ENCODE measurements at regions not wholly inside any gene's neighbourhood (a gene's known extent, or its start where the extent isn't known, plus 50 kb on each side); places are given as distances from the start of the nearest gene placed in this dataset.

DNA sequence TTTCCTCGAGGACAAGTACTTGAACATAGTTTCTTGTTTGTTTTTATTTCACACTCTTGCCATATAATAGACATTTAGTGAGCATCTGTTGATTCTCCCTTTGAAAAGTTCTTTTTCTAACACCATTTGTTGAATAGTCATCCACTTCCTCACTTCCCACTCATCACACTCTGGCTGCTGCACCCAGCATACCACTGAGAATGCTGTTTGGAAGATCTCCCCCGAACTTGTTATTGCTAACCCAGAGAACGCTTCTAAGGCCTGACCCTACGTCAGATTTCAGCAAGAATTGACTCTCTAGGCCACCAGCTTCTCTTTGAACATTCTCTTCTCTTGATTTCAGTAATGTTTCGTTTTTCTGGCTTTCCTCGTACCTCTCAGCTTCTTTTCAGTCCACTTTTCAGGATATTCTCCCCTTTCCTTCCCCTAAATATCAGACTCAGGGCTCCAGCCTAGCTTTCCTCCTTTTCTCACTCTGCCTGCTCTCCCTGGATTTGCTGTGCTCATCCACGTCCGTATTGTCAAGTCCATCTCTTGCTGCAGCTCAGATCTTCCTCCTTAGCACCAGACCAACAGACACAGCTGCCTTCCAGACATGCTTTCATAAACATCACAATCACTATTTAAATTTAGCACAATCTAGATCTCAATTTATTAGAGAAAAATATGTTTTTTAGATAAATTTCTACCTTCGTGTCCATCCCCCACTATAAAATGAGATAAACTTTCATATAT lies 94.0 kb upstream of the SLC38A4 start:
- Histone ChIP-seq H3K4me2 (ENCODE audit: low read depth, low read length, poor library complexity, severe bottlenecking) (no peak overlapping the region), H3K27ac (ENCODE audit: low read depth, low read length) (no peak overlapping the region), H4K20me1 (ENCODE audit: low read depth, low read length) (no peaks in the 10 kb centered on the region), H3K79me2 (ENCODE audit: insufficient read depth, low read length) (no peaks in the 10 kb centered on the region), H3K27me3 (ENCODE audit: low read length) (no peaks in the 10 kb centered on the region; the same call in 1 of the 2 replicates), H3K9ac (ENCODE audit: low read length) (no peak overlapping the region), H3K9me3 (ENCODE audit: insufficient read depth, low read length) (no peaks in the 10 kb centered on the region), H3K4me3 (ENCODE audit: insufficient read depth, low read length, poor library complexity, severe bottlenecking) (no peak overlapping the region), H2AFZ (ENCODE audit: low read depth, low read length, severe bottlenecking) (no peak overlapping the region), H3K36me3 (ENCODE audit: low read length) (no peaks in the 10 kb centered on the region), H3F3A (ENCODE audit: insufficient read depth) (no peaks in the 10 kb centered on the region), H3K9me2 (replicated peaks; ENCODE audit: insufficient read depth, low read length) (no peaks in the 10 kb centered on the region)
- no peak for TF ChIP-seq CTCF (IDR thresholded peaks at IDR 0.05; ENCODE audit: insufficient read depth, low read length, poor library complexity, severe bottlenecking)
- TF ChIP-seq EZH2phosphoT487 (conservative IDR thresholded peaks at IDR 0.05; ENCODE audit: low read length): no peak

DNA sequence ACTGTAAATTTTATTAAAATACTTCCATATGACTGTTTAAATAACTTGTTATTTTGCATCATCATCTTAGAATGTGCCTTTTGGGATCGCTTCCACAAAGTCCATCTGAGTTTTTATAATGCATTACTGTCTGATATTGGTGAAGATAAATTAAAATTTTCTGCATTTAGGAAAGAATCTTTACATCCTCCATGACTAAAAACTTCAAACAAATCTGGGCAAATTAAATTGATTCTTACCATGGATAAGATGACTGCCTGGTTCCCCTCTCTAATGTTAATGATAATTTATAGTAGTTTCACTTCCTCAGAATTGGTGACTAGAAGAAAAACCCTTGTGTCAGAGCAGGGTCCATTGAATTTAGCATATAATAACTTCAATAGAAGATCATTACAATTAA lies 94.7 kb upstream of the SLC38A4 start:
- Histone ChIP-seq H4K20me1 (ENCODE audit: low read depth, low read length) (no peaks in the 10 kb centered on the region), H3K9me3 (ENCODE audit: insufficient read depth, low read length) (no peaks in the 10 kb centered on the region), H3K27me3 (ENCODE audit: low read length) (no peaks in the 10 kb centered on the region; the same call in 1 of the 2 replicates), H3K79me2 (ENCODE audit: insufficient read depth, low read length) (no peaks in the 10 kb centered on the region), H3K9ac (ENCODE audit: low read length) (no peak overlapping the region), H3K9me2 (replicated peaks; ENCODE audit: insufficient read depth, low read length) (no peaks in the 10 kb centered on the region), H2AFZ (ENCODE audit: low read depth, low read length, severe bottlenecking) (no peak overlapping the region), H3F3A (ENCODE audit: insufficient read depth) (no peaks in the 10 kb centered on the region), H3K27ac (ENCODE audit: low read depth, low read length) (no peak overlapping the region), H3K4me2 (ENCODE audit: low read depth, low read length, poor library complexity, severe bottlenecking) (no peak overlapping the region), H3K36me3 (ENCODE audit: low read length) (no peaks in the 10 kb centered on the region), H3K4me3 (ENCODE audit: insufficient read depth, low read length, poor library complexity, severe bottlenecking) (no peak overlapping the region)
- TF ChIP-seq EZH2phosphoT487 (conservative IDR thresholded peaks at IDR 0.05; ENCODE audit: low read length) (no peak), CTCF (IDR thresholded peaks at IDR 0.05; ENCODE audit: insufficient read depth, low read length, poor library complexity, severe bottlenecking) (no peak)

- no peak overlapping the region for H3K4me3 ChIP-seq (ENCODE audit: insufficient read depth, low read length, poor library complexity, severe bottlenecking)
- no peak overlapping the region for H3K9ac ChIP-seq (ENCODE audit: low read length)
- no peaks in the 10 kb centered on the region for H3K36me3 ChIP-seq (ENCODE audit: low read length)
- H3F3A ChIP-seq (ENCODE audit: insufficient read depth): no peaks in the 10 kb centered on the region
- H2AFZ ChIP-seq (ENCODE audit: low read depth, low read length, severe bottlenecking): no peak overlapping the region
- H3K9me2 ChIP-seq (replicated peaks; ENCODE audit: insufficient read depth, low read length): no peaks in the 10 kb centered on the region
- no peaks in the 10 kb centered on the region for H3K79me2 ChIP-seq (ENCODE audit: insufficient read depth, low read length)
- H3K27ac ChIP-seq (ENCODE audit: low read depth, low read length): no peak overlapping the region
- H3K4me2 ChIP-seq (ENCODE audit: low read depth, low read length, poor library complexity, severe bottlenecking): no peak overlapping the region
- H4K20me1 ChIP-seq (ENCODE audit: low read depth, low read length): no peaks in the 10 kb centered on the region
- TF ChIP-seq EZH2phosphoT487 (conservative IDR thresholded peaks at IDR 0.05; ENCODE audit: low read length): no peak
- TF ChIP-seq CTCF (IDR thresholded peaks at IDR 0.05; ENCODE audit: insufficient read depth, low read length, poor library complexity, severe bottlenecking): no peak
- H3K27me3 ChIP-seq (ENCODE audit: low read length): no peaks in the 10 kb centered on the region; the same call in 1 of the 2 replicates
- H3K9me3 ChIP-seq (ENCODE audit: insufficient read depth, low read length): no peaks in the 10 kb centered on the region
These were observed 95.4 kb upstream of the SLC38A4 start for GRCh38 chr12:46921048-46921763.

Data from SU-DHL-6 (cell line).